ENCODE measurements at regions not wholly inside any gene's neighbourhood (a gene's known extent, or its start where the extent isn't known, plus 50 kb on each side); places are given as distances from the start of the nearest gene placed in this dataset.

DNA sequence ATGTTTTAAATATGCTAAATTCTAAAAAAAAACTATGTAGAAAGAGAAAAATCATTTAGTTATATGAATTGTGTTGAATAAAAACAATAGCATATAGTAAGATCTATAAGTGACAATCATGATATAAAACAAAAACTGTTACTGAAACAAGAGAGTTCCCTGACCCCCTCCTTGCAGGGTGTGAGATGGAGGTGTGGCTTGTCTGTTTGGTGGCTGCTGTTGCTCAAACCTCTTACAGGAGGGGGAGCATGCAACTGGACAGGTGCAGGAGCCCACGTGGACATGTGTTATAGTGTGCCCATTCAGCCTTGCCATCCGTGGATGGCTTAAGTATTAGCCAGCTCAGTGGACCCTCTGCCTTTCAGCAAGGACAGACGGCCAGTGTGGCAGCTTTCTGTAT is 206.7 kb downstream of the MOXD1 start:
- Mint-ChIP-seq H3K27ac (no peak overlapping the region), H3K36me3 (ENCODE audit: low read depth) (no peaks in the 10 kb centered on the region), H3K27me3 (no peaks in the 10 kb centered on the region), H3K4me3 (no peak overlapping the region), H3K9me3 (no peaks in the 10 kb centered on the region), H3K4me1 (no peaks in the 10 kb centered on the region)
- DNase-seq (no peak), ATAC-seq (ENCODE audit: low read depth) (no peak)
- intact Hi-C loops (cut with micrococcal nuclease): no loop called here
- TF ChIP-seq CTCF (IDR thresholded peaks at IDR 0.05): no peak
- POLR2A ChIA-PET: no interaction called here
- CTCF ChIA-PET: no interaction called here

GRCh38 chr6:132192631-132193030 is 208.6 kb downstream of the MOXD1 start:
- H3K9me3 Mint-ChIP-seq: no peaks in the 10 kb centered on the region
- H3K4me1 Mint-ChIP-seq: peaks cover 4% of the 10 kb centered on the region
- ChIA-PET CTCF (no interaction called here), POLR2A (no interaction called here)
- no peaks in the 10 kb centered on the region for H3K27me3 Mint-ChIP-seq
- intact Hi-C loops (cut with micrococcal nuclease): no loop called here
- H3K4me3 Mint-ChIP-seq: no peak overlapping the region
- no peak overlapping the region for H3K27ac Mint-ChIP-seq
- no peak for TF ChIP-seq CTCF (IDR thresholded peaks at IDR 0.05)
- DNase-seq (no peak), ATAC-seq (ENCODE audit: low read depth) (no peak)
- no peaks in the 10 kb centered on the region for H3K36me3 Mint-ChIP-seq (ENCODE audit: low read depth)

DNA sequence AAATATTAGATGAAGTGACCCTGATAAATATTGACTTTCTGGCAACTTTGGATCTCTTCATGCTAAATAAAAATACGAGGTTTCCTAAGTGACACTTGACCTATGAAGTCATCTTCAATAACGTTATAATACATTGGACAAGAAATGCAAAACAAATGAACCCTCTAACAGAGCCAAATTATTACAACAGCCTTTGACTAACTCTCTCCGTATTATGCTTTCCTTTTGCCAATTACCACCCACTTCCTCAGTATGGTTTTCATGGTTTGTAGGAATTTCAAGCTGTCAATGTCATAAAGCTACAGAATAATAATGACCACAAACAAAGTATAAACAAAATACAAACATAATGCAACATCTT is 210.5 kb downstream of the MOXD1 start:
- no peak for TF ChIP-seq CTCF (IDR thresholded peaks at IDR 0.05)
- intact Hi-C loops (cut with micrococcal nuclease): no loop called here
- ATAC-seq (ENCODE audit: low read depth): no peak
- Mint-ChIP-seq H3K9me3 (no peaks in the 10 kb centered on the region), H3K27me3 (no peaks in the 10 kb centered on the region), H3K4me3 (no peak overlapping the region), H3K4me1 (peaks cover 4% of the 10 kb centered on the region), H3K27ac (no peak overlapping the region), H3K36me3 (ENCODE audit: low read depth) (no peaks in the 10 kb centered on the region)
- ChIA-PET CTCF (no interaction called here), POLR2A (no interaction called here)
- DNase-seq: no peak

GRCh38 chr6:132190097-132190814 is 211.0 kb downstream of the MOXD1 start:
- POLR2A ChIA-PET: no interaction called here
- ATAC-seq (ENCODE audit: low read depth): no peak
- Mint-ChIP-seq H3K27ac (no peak overlapping the region), H3K4me3 (no peak overlapping the region), H3K9me3 (no peaks in the 10 kb centered on the region), H3K36me3 (ENCODE audit: low read depth) (no peaks in the 10 kb centered on the region), H3K4me1 (peaks cover 4% of the 10 kb centered on the region), H3K27me3 (no peaks in the 10 kb centered on the region)
- DNase-seq: no peak
- no peak for TF ChIP-seq CTCF (IDR thresholded peaks at IDR 0.05)
- CTCF ChIA-PET: no interaction called here
- intact Hi-C loops (cut with micrococcal nuclease): no loop called here

DNA sequence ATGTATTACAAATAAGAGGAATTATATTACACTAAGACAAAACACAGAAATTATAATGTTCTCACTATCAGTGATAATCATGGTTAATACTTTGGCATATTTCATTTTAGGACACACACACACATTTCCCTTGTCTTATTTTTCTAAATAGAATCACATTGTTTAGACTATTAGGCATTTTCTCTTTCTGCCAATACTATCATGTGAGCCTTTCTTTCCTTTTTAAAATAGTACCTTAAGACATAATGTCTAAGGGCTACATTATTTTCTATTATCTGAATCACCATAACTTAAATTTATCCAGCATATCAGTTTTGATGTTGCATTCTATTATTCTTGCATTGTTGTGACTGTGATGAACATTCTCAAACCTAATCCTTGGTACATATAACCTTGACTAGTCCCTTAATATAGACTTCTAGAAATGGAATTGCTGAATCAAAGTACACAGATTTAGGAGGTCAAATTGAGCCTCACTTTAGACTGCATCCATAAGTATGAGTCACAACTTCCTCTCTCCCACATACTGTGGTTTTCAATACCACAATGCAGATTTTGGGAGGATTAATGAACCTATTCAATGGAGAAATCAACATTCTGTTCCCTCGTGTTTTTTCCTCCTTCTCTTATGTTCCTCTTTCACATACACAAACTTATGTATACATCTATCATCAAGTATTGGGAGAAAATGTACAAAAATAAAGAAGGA is 212.6 kb downstream of the MOXD1 start:
- ATAC-seq (ENCODE audit: low read depth) (no peak), DNase-seq (no peak)
- Mint-ChIP-seq H3K4me3 (no peak overlapping the region), H3K27ac (no peak overlapping the region), H3K4me1 (peaks cover 4% of the 10 kb centered on the region), H3K36me3 (ENCODE audit: low read depth) (no peaks in the 10 kb centered on the region), H3K9me3 (peaks cover 2% of the 10 kb centered on the region), H3K27me3 (no peaks in the 10 kb centered on the region)
- intact Hi-C loops (cut with micrococcal nuclease): no loop called here
- POLR2A ChIA-PET: no interaction called here
- no peak for TF ChIP-seq CTCF (IDR thresholded peaks at IDR 0.05)
- CTCF ChIA-PET: no interaction called here
